LNCaP clone FGC (cell line): ENCODE measurements at regions not wholly inside any gene's neighbourhood (a gene's known extent, or its start where the extent isn't known, plus 50 kb on each side); places are given as distances from the start of the nearest gene placed in this dataset.

Source experiments
- DNase-seq: peaks from one replicate; pipeline ENCODE4 v3.0.0-alpha.2; 2011; ENCODE audit warnings: low read depth
- H3K4me3 ChIP-seq: 2 replicates; pipeline ENCODE4 v1.5.1; 2011; ENCODE audit warnings: mild to moderate bottlenecking, low read depth, low read length, control low read depth
- TF ChIP-seq, protein P1 (sequence below): IDR thresholded peaks from 2 replicates; pipeline ENCODE4 v1.5.1; 2012; ENCODE audit warnings: mild to moderate bottlenecking; ENCODE audit not compliant: control insufficient read depth, insufficient read depth; ENCODE audit errors: extremely low read depth

DNA sequence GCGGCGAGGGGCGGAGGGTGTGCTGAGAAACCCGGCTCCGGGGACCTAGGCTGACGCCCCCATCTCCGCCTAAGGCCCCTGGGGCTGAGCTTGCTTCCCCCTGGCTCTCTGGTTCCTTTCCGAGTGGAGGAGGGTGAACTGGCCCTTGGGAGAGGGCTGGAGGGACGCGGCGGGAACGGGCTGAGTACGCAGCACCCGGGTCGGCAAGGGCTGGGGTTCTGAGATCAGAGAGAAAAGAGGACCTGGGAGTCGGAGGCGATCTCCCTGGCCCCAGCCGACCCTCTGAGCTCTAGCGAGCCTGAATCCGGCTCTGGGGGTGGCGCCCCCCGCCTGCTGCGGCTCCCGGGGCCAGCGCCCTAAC, 270.8 kb downstream of the FOXD2 start:
- TF ChIP-seq, protein P1, sequence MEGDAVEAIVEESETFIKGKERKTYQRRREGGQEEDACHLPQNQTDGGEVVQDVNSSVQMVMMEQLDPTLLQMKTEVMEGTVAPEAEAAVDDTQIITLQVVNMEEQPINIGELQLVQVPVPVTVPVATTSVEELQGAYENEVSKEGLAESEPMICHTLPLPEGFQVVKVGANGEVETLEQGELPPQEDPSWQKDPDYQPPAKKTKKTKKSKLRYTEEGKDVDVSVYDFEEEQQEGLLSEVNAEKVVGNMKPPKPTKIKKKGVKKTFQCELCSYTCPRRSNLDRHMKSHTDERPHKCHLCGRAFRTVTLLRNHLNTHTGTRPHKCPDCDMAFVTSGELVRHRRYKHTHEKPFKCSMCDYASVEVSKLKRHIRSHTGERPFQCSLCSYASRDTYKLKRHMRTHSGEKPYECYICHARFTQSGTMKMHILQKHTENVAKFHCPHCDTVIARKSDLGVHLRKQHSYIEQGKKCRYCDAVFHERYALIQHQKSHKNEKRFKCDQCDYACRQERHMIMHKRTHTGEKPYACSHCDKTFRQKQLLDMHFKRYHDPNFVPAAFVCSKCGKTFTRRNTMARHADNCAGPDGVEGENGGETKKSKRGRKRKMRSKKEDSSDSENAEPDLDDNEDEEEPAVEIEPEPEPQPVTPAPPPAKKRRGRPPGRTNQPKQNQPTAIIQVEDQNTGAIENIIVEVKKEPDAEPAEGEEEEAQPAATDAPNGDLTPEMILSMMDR, result no peak
- no peak overlapping the region for H3K4me3 ChIP-seq
- no peak for DNase-seq

DNA sequence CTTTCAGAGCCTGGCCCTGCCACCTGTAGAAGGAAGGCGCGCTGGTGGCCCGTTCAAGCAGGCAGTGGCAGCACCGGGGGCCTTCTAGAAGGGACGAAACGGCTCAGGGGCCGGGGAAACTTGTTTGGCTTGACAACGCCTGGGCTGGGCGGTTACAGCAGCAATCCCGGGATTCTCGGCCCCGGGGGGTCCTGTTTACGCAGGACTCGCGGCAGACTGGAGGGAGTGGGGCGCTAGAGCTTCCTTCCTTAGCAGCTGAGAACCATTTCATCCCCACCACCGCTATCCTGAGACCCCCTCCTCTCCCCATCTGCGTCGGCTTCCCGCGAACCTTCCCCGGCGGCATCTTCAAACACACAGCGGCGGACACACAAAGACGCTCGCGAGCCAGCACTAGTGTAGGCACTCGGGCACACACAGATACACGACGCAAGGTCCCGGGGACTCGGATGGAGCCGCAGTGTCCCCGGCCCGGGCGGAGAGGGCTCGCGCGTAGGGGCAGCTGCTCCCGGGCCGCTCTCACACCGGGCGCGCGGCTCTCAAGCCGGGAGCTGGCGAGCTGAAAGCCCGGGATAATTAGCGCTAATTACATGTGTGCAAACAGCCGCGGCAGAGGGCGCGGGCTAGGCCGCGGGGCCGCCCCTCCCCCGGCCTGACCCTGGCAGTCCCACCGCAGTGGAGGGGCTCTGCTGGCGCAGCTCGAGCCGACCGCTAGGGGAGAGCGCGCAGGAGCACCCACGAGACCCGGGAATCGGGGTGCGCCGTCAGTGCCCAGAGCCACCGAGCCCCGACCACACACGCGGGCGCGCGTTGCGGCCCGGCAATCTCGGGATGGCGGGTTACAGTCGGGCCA, 271.4 kb downstream of the FOXD2 start:
- TF ChIP-seq, protein P1, result no peak
- no peak for DNase-seq
- no peak overlapping the region for H3K4me3 ChIP-seq

DNA sequence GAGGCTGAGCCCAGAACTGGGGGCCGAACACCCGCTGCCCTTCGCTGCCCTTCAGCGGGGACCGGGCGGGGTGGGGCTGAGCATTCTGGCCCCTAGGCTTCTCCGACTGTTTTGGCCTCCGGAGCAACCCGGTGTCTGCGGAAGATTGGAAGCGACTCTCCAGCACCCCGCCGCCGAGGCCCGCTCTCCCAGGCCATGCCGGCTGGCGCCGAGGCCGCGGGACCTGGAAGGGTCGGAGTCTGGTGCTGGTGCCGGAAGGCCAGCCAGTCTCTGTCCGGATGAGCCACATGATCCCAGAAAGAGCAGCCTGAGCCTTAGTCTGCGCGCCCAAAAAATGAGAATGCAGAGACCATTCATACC, 272.0 kb downstream of the FOXD2 start:
- TF ChIP-seq, protein P1, result no peak
- no peak overlapping the region for H3K4me3 ChIP-seq
- DNase-seq, result no peak

DNA sequence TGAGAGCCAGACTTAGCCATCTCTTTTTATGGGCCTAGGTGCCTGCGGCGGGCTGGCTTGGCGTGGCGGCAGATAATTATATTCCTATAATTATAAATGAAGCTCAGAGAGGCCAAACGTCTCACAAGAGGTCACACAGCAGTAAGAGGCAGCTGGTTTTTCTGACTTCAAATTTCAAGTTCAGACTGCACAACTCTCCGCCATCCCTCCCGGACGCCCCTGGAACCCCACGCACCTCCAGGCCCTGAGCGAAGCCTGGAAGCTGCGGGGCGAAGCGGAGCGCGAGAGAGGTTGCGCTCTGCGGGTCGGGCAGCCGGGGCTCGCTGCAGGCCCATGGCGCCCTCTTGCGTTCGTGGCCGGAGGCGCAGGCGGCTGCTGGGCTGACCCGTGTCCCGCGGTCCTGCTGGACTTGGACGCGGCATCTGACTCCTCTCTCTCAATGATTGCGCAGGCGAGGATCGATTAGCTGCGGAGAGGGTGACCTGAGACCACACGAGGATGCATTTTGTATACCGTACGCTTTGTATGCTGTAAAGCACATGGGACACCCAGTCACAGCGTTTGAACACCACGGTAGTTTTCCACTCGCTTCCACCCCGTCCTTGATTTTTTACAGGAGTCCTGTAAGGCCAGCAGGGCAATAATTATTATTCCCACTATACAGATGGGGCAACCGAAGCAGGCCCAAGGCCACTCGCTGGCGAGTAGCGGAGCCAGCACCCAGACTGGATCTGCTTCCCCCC, 272.7 kb downstream of the FOXD2 start:
- TF ChIP-seq, protein P1, result peak; percentile 98
- H3K4me3 ChIP-seq, result no peak overlapping the region
- DNase-seq, result no peak
